ENCODE measurements at regions not wholly inside any gene's neighbourhood (a gene's known extent, or its start where the extent isn't known, plus 50 kb on each side); places are given as distances from the start of the nearest gene placed in this dataset.

GRCh38 chr13:64441740-64442139 lies 2788.4 kb downstream of the PCDH9 start:
- no peak for TF ChIP-seq CTCF (IDR thresholded peaks at IDR 0.05)

- TF ChIP-seq CTCF (IDR thresholded peaks at IDR 0.05) = no peak
Measured at GRCh38 chr13:64438084-64438483, 2792.1 kb downstream of the PCDH9 start.

- TF ChIP-seq CTCF (IDR thresholded peaks at IDR 0.05) = no peak
Measured at GRCh38 chr13:64429691-64430090, 2800.4 kb downstream of the PCDH9 start.

GRCh38 chr13:64428196-64428595 lies 2801.9 kb downstream of the PCDH9 start:
- TF ChIP-seq CTCF (IDR thresholded peaks at IDR 0.05) = no peak

- no peak for TF ChIP-seq CTCF (IDR thresholded peaks at IDR 0.05)
Measured at GRCh38 chr13:64423467-64423866, 2806.7 kb downstream of the PCDH9 start.

GRCh38 chr13:64420181-64420580 lies 2810.0 kb downstream of the PCDH9 start:
- TF ChIP-seq CTCF (IDR thresholded peaks at IDR 0.05) = no peak

GRCh38 chr13:64417581-64417980 lies 2812.6 kb downstream of the PCDH9 start:
- TF ChIP-seq CTCF (IDR thresholded peaks at IDR 0.05) = no peak

GRCh38 chr13:64414381-64414780 lies 2815.8 kb downstream of the PCDH9 start:
- TF ChIP-seq CTCF (IDR thresholded peaks at IDR 0.05) = no peak

Measured in LNCAP (cell line).